ENCODE measurements at regions not wholly inside any gene's neighbourhood (a gene's known extent, or its start where the extent isn't known, plus 50 kb on each side); places are given as distances from the start of the nearest gene placed in this dataset.

GRCh38 chr6:97989451-97989850, 706.4 kb upstream of the MMS22L start:
- Histone ChIP-seq H3K4me3 (no peak overlapping the region), H3K9me3 (replicated peaks) (no peaks in the 10 kb centered on the region), H3K4me1 (replicated peaks) (no peaks in the 10 kb centered on the region), H3K27me3 (replicated peaks) (no peaks in the 10 kb centered on the region), H3K27ac (no peak overlapping the region), H3K36me3 (no peaks in the 10 kb centered on the region)
- DNase-seq (ENCODE audit: low read depth in 1 of 2, low spot score in 2 of 2) = no peak

- no peak overlapping the region for H3K27ac ChIP-seq
- DNase-seq (ENCODE audit: low read depth in 1 of 2, low spot score in 2 of 2) = no peak
- no peaks in the 10 kb centered on the region for H3K27me3 ChIP-seq (replicated peaks)
- H3K4me1 ChIP-seq (replicated peaks) = no peaks in the 10 kb centered on the region
- no peaks in the 10 kb centered on the region for H3K36me3 ChIP-seq
- no peaks in the 10 kb centered on the region for H3K9me3 ChIP-seq (replicated peaks)
- H3K4me3 ChIP-seq = no peak overlapping the region
Observed at GRCh38 chr6:97995158-97995557, 712.1 kb upstream of the MMS22L start.

GRCh38 chr6:98002678-98003077, 719.7 kb upstream of the MMS22L start:
- no peaks in the 10 kb centered on the region for H3K4me1 ChIP-seq (replicated peaks)
- H3K27me3 ChIP-seq (replicated peaks) = no peaks in the 10 kb centered on the region
- H3K27ac ChIP-seq = no peak overlapping the region
- no peaks in the 10 kb centered on the region for H3K36me3 ChIP-seq
- no peak overlapping the region for H3K4me3 ChIP-seq
- H3K9me3 ChIP-seq (replicated peaks) = no peaks in the 10 kb centered on the region
- DNase-seq (ENCODE audit: low read depth in 1 of 2, low spot score in 2 of 2) = no peak

- DNase-seq (ENCODE audit: low read depth in 1 of 2, low spot score in 2 of 2) = no peak
- H3K4me3 ChIP-seq = no peak overlapping the region
- H3K27me3 ChIP-seq (replicated peaks) = no peaks in the 10 kb centered on the region
- no peaks in the 10 kb centered on the region for H3K9me3 ChIP-seq (replicated peaks)
- no peaks in the 10 kb centered on the region for H3K4me1 ChIP-seq (replicated peaks)
- no peaks in the 10 kb centered on the region for H3K36me3 ChIP-seq
- H3K27ac ChIP-seq = no peak overlapping the region
Observed at GRCh38 chr6:98014442-98015201, 731.6 kb upstream of the MMS22L start.

- no peaks in the 10 kb centered on the region for H3K27me3 ChIP-seq (replicated peaks)
- no peak overlapping the region for H3K27ac ChIP-seq
- no peaks in the 10 kb centered on the region for H3K4me1 ChIP-seq (replicated peaks)
- no peak overlapping the region for H3K4me3 ChIP-seq
- H3K9me3 ChIP-seq (replicated peaks) = no peaks in the 10 kb centered on the region
- H3K36me3 ChIP-seq = no peaks in the 10 kb centered on the region
- DNase-seq (ENCODE audit: low read depth in 1 of 2, low spot score in 2 of 2) = no peak
Observed at GRCh38 chr6:98016565-98016964, 733.5 kb upstream of the MMS22L start.

GRCh38 chr6:98020222-98020621, 737.2 kb upstream of the MMS22L start:
- Histone ChIP-seq H3K9me3 (replicated peaks) (no peaks in the 10 kb centered on the region), H3K27ac (no peak overlapping the region), H3K27me3 (replicated peaks) (no peaks in the 10 kb centered on the region), H3K4me1 (replicated peaks) (no peaks in the 10 kb centered on the region), H3K36me3 (no peaks in the 10 kb centered on the region), H3K4me3 (no peak overlapping the region)
- no peak for DNase-seq (ENCODE audit: low read depth in 1 of 2, low spot score in 2 of 2)

- DNase-seq (ENCODE audit: low read depth in 1 of 2, low spot score in 2 of 2) = no peak
- H3K4me3 ChIP-seq = no peak overlapping the region
- H3K4me1 ChIP-seq (replicated peaks) = no peaks in the 10 kb centered on the region
- H3K36me3 ChIP-seq = no peaks in the 10 kb centered on the region
- H3K27me3 ChIP-seq (replicated peaks) = no peaks in the 10 kb centered on the region
- H3K9me3 ChIP-seq (replicated peaks) = no peaks in the 10 kb centered on the region
- H3K27ac ChIP-seq = no peak overlapping the region
Observed at GRCh38 chr6:98024359-98024758, 741.3 kb upstream of the MMS22L start.

GRCh38 chr6:98027898-98028297, 744.9 kb upstream of the MMS22L start:
- DNase-seq (ENCODE audit: low read depth in 1 of 2, low spot score in 2 of 2) = no peak
- Histone ChIP-seq H3K27ac (no peak overlapping the region), H3K4me3 (no peak overlapping the region), H3K27me3 (replicated peaks) (no peaks in the 10 kb centered on the region), H3K9me3 (replicated peaks) (no peaks in the 10 kb centered on the region), H3K4me1 (replicated peaks) (no peaks in the 10 kb centered on the region), H3K36me3 (no peaks in the 10 kb centered on the region)

GRCh38 chr6:98033617-98034016, 750.6 kb upstream of the MMS22L start:
- Histone ChIP-seq H3K36me3 (no peaks in the 10 kb centered on the region), H3K4me1 (replicated peaks) (no peaks in the 10 kb centered on the region), H3K9me3 (replicated peaks) (no peaks in the 10 kb centered on the region), H3K27ac (no peak overlapping the region), H3K4me3 (no peak overlapping the region), H3K27me3 (replicated peaks) (no peaks in the 10 kb centered on the region)
- DNase-seq (ENCODE audit: low read depth in 1 of 2, low spot score in 2 of 2) = no peak

- Histone ChIP-seq H3K9me3 (replicated peaks) (no peaks in the 10 kb centered on the region), H3K36me3 (no peaks in the 10 kb centered on the region), H3K4me3 (no peak overlapping the region), H3K27ac (no peak overlapping the region), H3K27me3 (replicated peaks) (peaks cover 3% of the 10 kb centered on the region; the same call in 1 of the 2 replicates), H3K4me1 (replicated peaks) (no peaks in the 10 kb centered on the region)
- no peak for DNase-seq (ENCODE audit: low read depth in 1 of 2, low spot score in 2 of 2)
Observed at GRCh38 chr6:98036344-98036923, 753.4 kb upstream of the MMS22L start.

- no peak overlapping the region for H3K27ac ChIP-seq
- H3K36me3 ChIP-seq = no peaks in the 10 kb centered on the region
- H3K9me3 ChIP-seq (replicated peaks) = no peaks in the 10 kb centered on the region
- no peak for DNase-seq (ENCODE audit: low read depth in 1 of 2, low spot score in 2 of 2)
- H3K4me3 ChIP-seq = no peak overlapping the region
- H3K4me1 ChIP-seq (replicated peaks) = no peaks in the 10 kb centered on the region
- H3K27me3 ChIP-seq (replicated peaks) = peaks cover 3% of the 10 kb centered on the region; the same call in 1 of the 2 replicates
Observed at GRCh38 chr6:98037571-98037970, 754.6 kb upstream of the MMS22L start.

GRCh38 chr6:98039443-98039842, 756.4 kb upstream of the MMS22L start:
- Histone ChIP-seq H3K9me3 (replicated peaks) (no peaks in the 10 kb centered on the region), H3K36me3 (no peaks in the 10 kb centered on the region), H3K27me3 (replicated peaks) (peaks cover 3% of the 10 kb centered on the region; the same call in 1 of the 2 replicates), H3K4me3 (no peak overlapping the region), H3K27ac (no peak overlapping the region), H3K4me1 (replicated peaks) (no peaks in the 10 kb centered on the region)
- no peak for DNase-seq (ENCODE audit: low read depth in 1 of 2, low spot score in 2 of 2)

- H3K27me3 ChIP-seq (replicated peaks) = peaks cover 3% of the 10 kb centered on the region; the same call in 1 of the 2 replicates
- no peaks in the 10 kb centered on the region for H3K9me3 ChIP-seq (replicated peaks)
- H3K4me1 ChIP-seq (replicated peaks) = no peaks in the 10 kb centered on the region
- no peak overlapping the region for H3K4me3 ChIP-seq
- H3K36me3 ChIP-seq = no peaks in the 10 kb centered on the region
- DNase-seq (ENCODE audit: low read depth in 1 of 2, low spot score in 2 of 2) = no peak
- no peak overlapping the region for H3K27ac ChIP-seq
Observed at GRCh38 chr6:98039904-98040607, 757.0 kb upstream of the MMS22L start.

- Histone ChIP-seq H3K9me3 (replicated peaks) (no peaks in the 10 kb centered on the region), H3K4me3 (no peak overlapping the region), H3K27me3 (replicated peaks) (peaks cover 3% of the 10 kb centered on the region; the same call in 1 of the 2 replicates), H3K4me1 (replicated peaks) (no peaks in the 10 kb centered on the region), H3K27ac (no peak overlapping the region), H3K36me3 (no peaks in the 10 kb centered on the region)
- no peak for DNase-seq (ENCODE audit: low read depth in 1 of 2, low spot score in 2 of 2)
Observed at GRCh38 chr6:98041056-98041455, 758.0 kb upstream of the MMS22L start.
